ENCODE measurements at regions not wholly inside any gene's neighbourhood (a gene's known extent, or its start where the extent isn't known, plus 50 kb on each side); places are given as distances from the start of the nearest gene placed in this dataset.

DNA sequence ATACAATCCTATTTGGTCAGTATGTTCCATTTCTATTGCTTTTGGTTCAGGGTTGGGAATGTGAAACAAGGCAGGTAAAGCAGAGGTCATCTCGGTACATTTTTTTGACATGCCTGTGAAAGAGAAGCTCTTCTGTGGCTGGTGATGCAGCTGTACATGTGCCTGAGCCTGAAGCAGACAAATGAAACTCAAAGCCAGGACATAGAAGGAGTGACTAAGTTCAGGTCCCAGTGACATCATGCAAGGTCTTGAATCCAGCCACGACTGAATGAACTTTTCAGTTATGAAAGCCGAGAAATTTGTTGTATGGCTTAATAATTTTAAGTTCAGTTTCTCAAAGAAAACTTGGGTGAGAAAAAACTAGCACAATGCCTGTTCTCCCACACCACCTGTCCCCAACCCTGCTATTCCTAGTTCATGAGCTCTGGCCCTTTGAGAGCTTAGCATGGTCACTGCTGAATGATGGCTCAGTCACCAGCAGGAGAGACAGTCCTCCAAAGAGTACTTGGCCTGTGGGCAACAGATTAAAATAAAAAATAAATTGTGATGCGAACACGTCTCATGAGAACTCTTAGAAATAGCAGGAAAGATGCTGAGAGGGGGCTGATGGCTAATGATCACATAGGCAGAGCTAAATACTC lies 600.2 kb upstream of the GRM7 start:
- Histone ChIP-seq H3K27me3 (no peaks in the 10 kb centered on the region), H3K36me3 (no peaks in the 10 kb centered on the region), H3K9me3 (no peaks in the 10 kb centered on the region), H3K4me3 (no peak overlapping the region), H3K27ac (no peak overlapping the region), H3K4me1 (no peaks in the 10 kb centered on the region)
- TF ChIP-seq POLR2AphosphoS5 (IDR thresholded peaks at IDR 0.05) (no peak), POLR2A (IDR thresholded peaks at IDR 0.05) (no peak)
- TF ChIP-seq, protein P1, sequence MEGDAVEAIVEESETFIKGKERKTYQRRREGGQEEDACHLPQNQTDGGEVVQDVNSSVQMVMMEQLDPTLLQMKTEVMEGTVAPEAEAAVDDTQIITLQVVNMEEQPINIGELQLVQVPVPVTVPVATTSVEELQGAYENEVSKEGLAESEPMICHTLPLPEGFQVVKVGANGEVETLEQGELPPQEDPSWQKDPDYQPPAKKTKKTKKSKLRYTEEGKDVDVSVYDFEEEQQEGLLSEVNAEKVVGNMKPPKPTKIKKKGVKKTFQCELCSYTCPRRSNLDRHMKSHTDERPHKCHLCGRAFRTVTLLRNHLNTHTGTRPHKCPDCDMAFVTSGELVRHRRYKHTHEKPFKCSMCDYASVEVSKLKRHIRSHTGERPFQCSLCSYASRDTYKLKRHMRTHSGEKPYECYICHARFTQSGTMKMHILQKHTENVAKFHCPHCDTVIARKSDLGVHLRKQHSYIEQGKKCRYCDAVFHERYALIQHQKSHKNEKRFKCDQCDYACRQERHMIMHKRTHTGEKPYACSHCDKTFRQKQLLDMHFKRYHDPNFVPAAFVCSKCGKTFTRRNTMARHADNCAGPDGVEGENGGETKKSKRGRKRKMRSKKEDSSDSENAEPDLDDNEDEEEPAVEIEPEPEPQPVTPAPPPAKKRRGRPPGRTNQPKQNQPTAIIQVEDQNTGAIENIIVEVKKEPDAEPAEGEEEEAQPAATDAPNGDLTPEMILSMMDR (IDR thresholded peaks at IDR 0.05) = no peak
- intact Hi-C loops (cut with DNase I; ENCODE audit: low total_unique reads) = no loop called here
- no peak for DNase-seq (ENCODE audit: low spot score in 2 of 2)

DNA sequence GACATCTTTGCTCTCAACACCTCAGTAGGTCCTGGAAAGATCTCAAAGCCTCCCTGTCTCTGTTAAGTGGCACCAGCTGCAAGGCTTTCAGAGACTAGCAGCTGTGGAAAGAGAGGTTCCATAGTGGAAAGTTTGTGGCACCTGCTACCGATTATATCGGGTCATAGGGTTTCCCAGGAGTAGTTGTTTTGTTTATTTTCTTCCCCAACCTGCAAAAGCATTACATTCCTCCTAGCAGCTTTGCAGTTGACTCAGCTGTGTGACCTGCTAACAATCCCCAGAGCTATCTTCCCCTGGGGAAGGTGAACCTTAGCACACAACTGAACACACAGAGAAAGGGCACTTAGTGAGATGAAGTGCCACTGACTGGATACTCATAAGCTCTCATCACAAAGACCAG lies 598.9 kb upstream of the GRM7 start:
- H3K9me3 ChIP-seq = no peaks in the 10 kb centered on the region
- H3K4me3 ChIP-seq = no peak overlapping the region
- no peaks in the 10 kb centered on the region for H3K27me3 ChIP-seq
- no peak overlapping the region for H3K27ac ChIP-seq
- H3K4me1 ChIP-seq = no peaks in the 10 kb centered on the region
- H3K36me3 ChIP-seq = no peaks in the 10 kb centered on the region
- TF ChIP-seq, protein P1 (IDR thresholded peaks at IDR 0.05) = no peak
- TF ChIP-seq POLR2A (IDR thresholded peaks at IDR 0.05) (no peak), POLR2AphosphoS5 (IDR thresholded peaks at IDR 0.05) (no peak)
- intact Hi-C loops (cut with DNase I; ENCODE audit: low total_unique reads) = no loop called here
- DNase-seq (ENCODE audit: low spot score in 2 of 2) = no peak

DNA sequence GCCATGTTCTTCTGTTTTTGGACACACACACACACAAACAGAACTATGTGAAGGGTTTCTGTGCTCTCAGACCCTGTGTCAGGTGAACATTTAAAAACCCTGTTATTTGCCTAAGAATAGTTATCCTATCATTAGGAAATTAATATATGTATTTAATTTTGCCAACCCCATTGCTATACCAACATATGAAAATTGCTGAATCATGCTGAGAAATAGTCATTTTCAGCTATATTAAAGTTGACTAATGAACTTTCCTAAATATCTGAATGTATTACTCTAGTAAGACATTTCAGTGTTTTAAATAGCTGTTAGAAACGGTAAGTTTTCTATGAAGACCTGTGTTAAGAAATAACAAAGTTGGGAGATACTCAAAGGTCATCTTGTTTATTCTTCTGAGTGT lies 596.9 kb upstream of the GRM7 start:
- DNase-seq (ENCODE audit: low spot score in 2 of 2) = no peak
- intact Hi-C loops (cut with DNase I; ENCODE audit: low total_unique reads) = no loop called here
- Histone ChIP-seq H3K36me3 (no peaks in the 10 kb centered on the region), H3K4me1 (no peaks in the 10 kb centered on the region), H3K4me3 (no peak overlapping the region), H3K27ac (no peak overlapping the region), H3K27me3 (no peaks in the 10 kb centered on the region), H3K9me3 (no peaks in the 10 kb centered on the region)
- TF ChIP-seq, protein P1 (IDR thresholded peaks at IDR 0.05) = no peak
- TF ChIP-seq POLR2A (IDR thresholded peaks at IDR 0.05) (no peak), POLR2AphosphoS5 (IDR thresholded peaks at IDR 0.05) (no peak)

DNA sequence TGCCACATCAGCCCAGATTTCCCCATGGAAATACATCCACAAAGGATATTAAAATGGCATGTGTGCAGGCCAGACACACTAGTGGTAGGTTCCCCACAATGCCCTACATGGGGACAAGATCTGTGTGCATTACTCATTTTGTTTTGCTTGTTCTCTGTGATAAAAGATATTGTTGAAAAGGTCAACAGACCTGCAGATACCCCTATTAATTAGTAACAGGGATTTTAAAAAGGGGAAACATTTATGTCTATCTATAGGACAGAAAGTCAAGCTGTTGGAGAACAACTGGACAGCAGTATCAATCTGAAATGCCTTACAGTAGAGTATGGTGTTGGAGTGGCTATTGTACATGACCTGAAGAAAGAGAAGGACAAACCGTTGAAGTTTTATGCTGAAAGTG lies 596.0 kb upstream of the GRM7 start:
- TF ChIP-seq POLR2AphosphoS5 (IDR thresholded peaks at IDR 0.05) = no peak
- TF ChIP-seq, protein P1 (IDR thresholded peaks at IDR 0.05) = no peak
- TF ChIP-seq POLR2A (IDR thresholded peaks at IDR 0.05) = no peak
- Histone ChIP-seq H3K9me3 (no peaks in the 10 kb centered on the region), H3K27ac (no peak overlapping the region), H3K27me3 (no peaks in the 10 kb centered on the region), H3K4me3 (no peak overlapping the region), H3K36me3 (no peaks in the 10 kb centered on the region), H3K4me1 (no peaks in the 10 kb centered on the region)
- no peak for DNase-seq (ENCODE audit: low spot score in 2 of 2)
- intact Hi-C loops (cut with DNase I; ENCODE audit: low total_unique reads) = no loop called here

DNA sequence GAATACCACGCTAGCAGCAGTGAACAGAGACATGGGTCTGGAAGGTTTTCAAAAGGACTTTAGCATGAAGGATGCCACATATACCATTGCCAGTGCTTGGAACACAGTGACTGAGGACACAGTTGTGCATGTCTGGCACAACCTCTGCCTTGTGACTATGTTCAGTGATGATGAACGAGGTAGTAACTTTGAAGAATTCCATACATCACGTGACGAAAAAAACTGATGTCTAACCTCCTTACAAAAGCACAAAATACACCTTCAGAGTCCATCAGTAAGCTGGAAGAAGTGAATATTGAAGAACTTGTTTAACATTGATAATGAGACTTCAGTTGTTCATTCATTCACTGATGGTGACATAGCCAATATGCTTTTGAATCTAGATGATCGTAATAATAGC lies 594.8 kb upstream of the GRM7 start:
- Histone ChIP-seq H3K9me3 (no peaks in the 10 kb centered on the region), H3K27ac (no peak overlapping the region), H3K27me3 (no peaks in the 10 kb centered on the region), H3K4me1 (no peaks in the 10 kb centered on the region), H3K36me3 (no peaks in the 10 kb centered on the region), H3K4me3 (no peak overlapping the region)
- DNase-seq (ENCODE audit: low spot score in 2 of 2) = no peak
- intact Hi-C loops (cut with DNase I; ENCODE audit: low total_unique reads) = no loop called here
- TF ChIP-seq POLR2A (IDR thresholded peaks at IDR 0.05) = no peak
- TF ChIP-seq POLR2AphosphoS5 (IDR thresholded peaks at IDR 0.05) = no peak
- TF ChIP-seq, protein P1 (IDR thresholded peaks at IDR 0.05) = no peak
